HEK293 (cell line): ENCODE measurements at regions not wholly inside any gene's neighbourhood (a gene's known extent, or its start where the extent isn't known, plus 50 kb on each side); places are given as distances from the start of the nearest gene placed in this dataset.
"Not testable (repeated sequence)": the region's sequence is repeated elsewhere in the genome, so short reads cannot be mapped to it uniquely, and the experiment has no call there.

Source experiments
- CTCF ChIA-PET: fragments of 350-600 bp; formaldehyde crosslinking; extraction: SDS; loops from one replicate; lab custom pipeline; 2021; ENCODE audit warnings: antibody characterized with exemption; lab: Yijun Ruan, JAX
- POLR2A ChIA-PET: fragments of 300-600 bp; formaldehyde crosslinking; extraction: SDS; loops from one replicate; lab custom pipeline; 2020; ENCODE audit warnings: antibody characterized with exemption, inconsistent platforms; lab: Yijun Ruan, JAX
- H3K27ac ChIP-seq: fragments of 200-500 bp; sonication (Bioruptor generic); 2 replicates; pipeline ENCODE4 v1.5.1; 2014; ENCODE audit warnings: low read depth, low read length, control low read depth, inconsistent platforms; ENCODE audit errors: extremely low read depth
- H3K36me3 ChIP-seq, 2 experiments: fragments of 200-500 bp in 1 of 2; sonication (Bioruptor generic) in 1 of 2; 1 replicate in 1 of 2; 2 replicates in 1 of 2; pipeline ENCODE4 v1.5.1; 2014 to 2017; ENCODE audit warnings: inconsistent platforms in 2 of 2, low read length in 2 of 2; ENCODE audit not compliant: control insufficient read depth in 2 of 2, insufficient read depth in 1 of 2
- H3K4me1 ChIP-seq: fragments of 200-500 bp; sonication (Bioruptor generic); 2 replicates; pipeline ENCODE4 v1.5.1; 2014; ENCODE audit warnings: mild to moderate bottlenecking, low read length, inconsistent platforms; ENCODE audit not compliant: control insufficient read depth, insufficient read depth
- H3K4me3 ChIP-seq: 2 replicates; pipeline ENCODE4 v1.5.1; 2011; ENCODE audit warnings: low read depth, mild to moderate bottlenecking, control low read depth, low read length, moderate library complexity
- H3K9me3 ChIP-seq: fragments of 200-500 bp; sonication (Bioruptor generic); 2 replicates; pipeline ENCODE4 v1.5.1; 2014; ENCODE audit warnings: low read depth, low read length, inconsistent platforms; ENCODE audit not compliant: control insufficient read depth, insufficient read depth
- BCL11A ChIP-seq: fragments of 450-650 bp; formaldehyde crosslinking; IDR thresholded peaks from 2 replicates; pipeline ENCODE4 v1.5.1; 2016; ENCODE audit warnings: low read depth, missing biosample characterization, missing genetic modification characterization
- PRDM10 ChIP-seq: fragments of 450-650 bp; formaldehyde crosslinking; IDR thresholded peaks from 2 replicates; pipeline ENCODE4 v1.5.1; 2016; ENCODE audit warnings: missing biosample characterization, missing genetic modification characterization
- PRDM4 ChIP-seq: fragments of 450-650 bp; formaldehyde crosslinking; IDR thresholded peaks from 2 replicates; pipeline ENCODE4 v1.5.1; 2017; ENCODE audit warnings: missing biosample characterization, missing genetic modification characterization
- REPIN1 ChIP-seq: fragments of 450-650 bp; formaldehyde crosslinking; IDR thresholded peaks from 2 replicates; pipeline ENCODE4 v1.5.1; 2017; ENCODE audit warnings: missing biosample characterization, missing genetic modification characterization, low read depth
- ZBTB10 ChIP-seq: fragments of 450-650 bp; formaldehyde crosslinking; IDR thresholded peaks from 2 replicates; pipeline ENCODE4 v1.5.1; 2016; ENCODE audit warnings: missing biosample characterization, missing genetic modification characterization
- ZBTB26 ChIP-seq: fragments of 450-650 bp; formaldehyde crosslinking; optimal IDR thresholded peaks from 2 replicates; pipeline ENCODE3; 2016; ENCODE audit warnings: missing biosample characterization, mild to moderate bottlenecking, missing genetic modification characterization
- ZBTB8A ChIP-seq: fragments of 450-650 bp; formaldehyde crosslinking; IDR thresholded peaks from 2 replicates; pipeline ENCODE4 v1.5.1; 2016; ENCODE audit warnings: missing biosample characterization, missing genetic modification characterization
- ZFP37 ChIP-seq: fragments of 450-650 bp; formaldehyde crosslinking; IDR thresholded peaks from 2 replicates; pipeline ENCODE4 v1.5.1; 2016; ENCODE audit warnings: missing biosample characterization, missing genetic modification characterization
- ZNF146 ChIP-seq: fragments of 450-650 bp; formaldehyde crosslinking; IDR thresholded peaks from 2 replicates; pipeline ENCODE4 v1.5.1; 2016; ENCODE audit warnings: missing biosample characterization, missing genetic modification characterization
- ZNF155 ChIP-seq: fragments of 450-650 bp; formaldehyde crosslinking; IDR thresholded peaks from 2 replicates; pipeline ENCODE4 v1.5.1; 2016; ENCODE audit warnings: missing biosample characterization, missing genetic modification characterization
- ZNF157 ChIP-seq: fragments of 450-650 bp; formaldehyde crosslinking; IDR thresholded peaks from 2 replicates; pipeline ENCODE4 v1.5.1; 2016; ENCODE audit warnings: missing biosample characterization, missing genetic modification characterization
- ZNF510 ChIP-seq: fragments of 450-650 bp; formaldehyde crosslinking; IDR thresholded peaks from 2 replicates; pipeline ENCODE4 v1.5.1; 2018; ENCODE audit warnings: mild to moderate bottlenecking, missing genetic modification characterization, missing biosample characterization; ENCODE audit not compliant: insufficient replicate concordance
- ZNF530 ChIP-seq: fragments of 450-650 bp; formaldehyde crosslinking; IDR thresholded peaks from 2 replicates; pipeline ENCODE4 v1.5.1; 2016; ENCODE audit warnings: low read depth, missing biosample characterization, missing genetic modification characterization
- ZNF658 ChIP-seq: fragments of 450-650 bp; formaldehyde crosslinking; IDR thresholded peaks from 2 replicates; pipeline ENCODE4; 2016; ENCODE audit warnings: missing biosample characterization, missing genetic modification characterization

GRCh38 chr18:79590191-79591031 is 89.2 kb upstream of the CTDP1 start:
- no peak overlapping the region for H3K27ac ChIP-seq
- ChIA-PET POLR2A (no interaction called here), CTCF (no interaction called here)
- H3K4me3 ChIP-seq: no peak overlapping the region
- no peak for TF ChIP-seq ZBTB8A (tag by site-specific recombination)
- TF ChIP-seq ZBTB10 (tag by site-specific recombination): no peak
- TF ChIP-seq REPIN1 (tag by site-specific recombination): no peak
- TF ChIP-seq ZNF530 (tag by site-specific recombination): no peak
- TF ChIP-seq PRDM4: no peak
- no peaks in the 10 kb centered on the region for H3K36me3 ChIP-seq
- no peaks in the 10 kb centered on the region for H3K9me3 ChIP-seq
- no peaks in the 10 kb centered on the region for H3K4me1 ChIP-seq

- ChIA-PET POLR2A (no interaction called here), CTCF (no interaction called here)
- Histone ChIP-seq H3K4me1 (no peaks in the 10 kb centered on the region), H3K9me3 (no peaks in the 10 kb centered on the region), H3K36me3 (no peaks in the 10 kb centered on the region), H3K27ac (no peak overlapping the region), H3K4me3 (no peak overlapping the region)
- TF ChIP-seq ZNF146 (tag by site-specific recombination): no peak
- TF ChIP-seq ZBTB26 (tag by site-specific recombination): no peak
- no peak for TF ChIP-seq ZNF510 (tag by site-specific recombination)
- no peak for TF ChIP-seq ZNF157 (tag by site-specific recombination)
- TF ChIP-seq ZNF155 (tag by site-specific recombination): no peak
- TF ChIP-seq BCL11A (tag by site-specific recombination): no peak
- no peak for TF ChIP-seq ZNF658 (tag by site-specific recombination)
- no peak for TF ChIP-seq PRDM10 (tag by site-specific recombination)
- TF ChIP-seq ZFP37 (tag by site-specific recombination): no peak
Measured at GRCh38 chr18:79591032-79591308, 88.6 kb upstream of the CTDP1 start.

- H3K4me1 ChIP-seq, H3K27ac ChIP-seq, H3K9me3 ChIP-seq, H3K4me3 ChIP-seq, POLR2A ChIA-PET, H3K36me3 ChIP-seq: not testable (repeated sequence)
- CTCF ChIA-PET: interaction anchor here (0.7 kb wide), 1 partner anchor 374 kb away, joined by 3 read pairs; no protein-coding TSS in a partner anchor
Measured at GRCh38 chr18:79592684-79593083, 86.9 kb upstream of the CTDP1 start.
